ENCODE measurements at regions not wholly inside any gene's neighbourhood (a gene's known extent, or its start where the extent isn't known, plus 50 kb on each side); places are given as distances from the start of the nearest gene placed in this dataset.

GRCh38 chr3:159625594-159625993, 363.0 kb upstream of the IL12A start:
- H3K27ac Mint-ChIP-seq, result no peak overlapping the region
- ATAC-seq, result no peak
- no peak overlapping the region for H3K4me3 Mint-ChIP-seq
- peaks cover 5% of the 10 kb centered on the region for H3K9me3 Mint-ChIP-seq
- no peak for DNase-seq (ENCODE audit: low spot score)
- no peaks in the 10 kb centered on the region for H3K4me1 Mint-ChIP-seq (ENCODE audit: low read depth in 2 of 2)
- H3K36me3 Mint-ChIP-seq, result no peaks in the 10 kb centered on the region
- no peaks in the 10 kb centered on the region for H3K27me3 Mint-ChIP-seq

GRCh38 chr3:159626598-159626997, 362.0 kb upstream of the IL12A start:
- H3K27ac Mint-ChIP-seq, result no peak overlapping the region
- DNase-seq (ENCODE audit: low spot score) (no peak), ATAC-seq (no peak)
- no peak overlapping the region for H3K4me3 Mint-ChIP-seq
- no peaks in the 10 kb centered on the region for H3K27me3 Mint-ChIP-seq
- no peaks in the 10 kb centered on the region for H3K36me3 Mint-ChIP-seq
- H3K4me1 Mint-ChIP-seq (ENCODE audit: low read depth in 2 of 2), result no peaks in the 10 kb centered on the region
- H3K9me3 Mint-ChIP-seq, result peaks cover 5% of the 10 kb centered on the region

- Mint-ChIP-seq H3K4me3 (no peak overlapping the region), H3K36me3 (no peaks in the 10 kb centered on the region), H3K27ac (no peak overlapping the region), H3K4me1 (ENCODE audit: low read depth in 2 of 2) (no peaks in the 10 kb centered on the region), H3K27me3 (no peaks in the 10 kb centered on the region), H3K9me3 (peaks cover 5% of the 10 kb centered on the region)
- ATAC-seq, result no peak
- no peak for DNase-seq (ENCODE audit: low spot score)
Observed at GRCh38 chr3:159627229-159627628, 361.4 kb upstream of the IL12A start.

- no peak overlapping the region for H3K4me3 Mint-ChIP-seq
- H3K9me3 Mint-ChIP-seq, result peaks cover 5% of the 10 kb centered on the region
- DNase-seq (ENCODE audit: low spot score) (no peak), ATAC-seq (no peak)
- no peak overlapping the region for H3K27ac Mint-ChIP-seq
- H3K27me3 Mint-ChIP-seq, result no peaks in the 10 kb centered on the region
- H3K4me1 Mint-ChIP-seq (ENCODE audit: low read depth in 2 of 2), result no peaks in the 10 kb centered on the region
- no peaks in the 10 kb centered on the region for H3K36me3 Mint-ChIP-seq
Observed at GRCh38 chr3:159627634-159628033, 361.0 kb upstream of the IL12A start.

- Mint-ChIP-seq H3K4me1 (ENCODE audit: low read depth in 2 of 2) (no peaks in the 10 kb centered on the region), H3K27me3 (no peaks in the 10 kb centered on the region), H3K27ac (no peak overlapping the region), H3K4me3 (no peak overlapping the region), H3K36me3 (no peaks in the 10 kb centered on the region), H3K9me3 (peaks cover 2% of the 10 kb centered on the region)
- ATAC-seq (no peak), DNase-seq (ENCODE audit: low spot score) (no peak)
Observed at GRCh38 chr3:159629329-159630084, 359.1 kb upstream of the IL12A start.

GRCh38 chr3:159631226-159631625, 357.4 kb upstream of the IL12A start:
- no peak overlapping the region for H3K27ac Mint-ChIP-seq
- H3K4me3 Mint-ChIP-seq, result no peak overlapping the region
- no peaks in the 10 kb centered on the region for H3K36me3 Mint-ChIP-seq
- no peaks in the 10 kb centered on the region for H3K4me1 Mint-ChIP-seq (ENCODE audit: low read depth in 2 of 2)
- no peaks in the 10 kb centered on the region for H3K27me3 Mint-ChIP-seq
- no peak for DNase-seq (ENCODE audit: low spot score)
- peaks cover 6% of the 10 kb centered on the region for H3K9me3 Mint-ChIP-seq
- no peak for ATAC-seq

GRCh38 chr3:159632128-159632527, 356.5 kb upstream of the IL12A start:
- Mint-ChIP-seq H3K4me3 (no peak overlapping the region), H3K4me1 (ENCODE audit: low read depth in 2 of 2) (no peaks in the 10 kb centered on the region), H3K27ac (no peak overlapping the region), H3K9me3 (peaks cover 6% of the 10 kb centered on the region), H3K27me3 (no peaks in the 10 kb centered on the region), H3K36me3 (no peaks in the 10 kb centered on the region)
- DNase-seq (ENCODE audit: low spot score), result no peak
- ATAC-seq, result no peak

GRCh38 chr3:159632851-159633250, 355.8 kb upstream of the IL12A start:
- Mint-ChIP-seq H3K9me3 (peaks cover 6% of the 10 kb centered on the region), H3K4me1 (ENCODE audit: low read depth in 2 of 2) (no peaks in the 10 kb centered on the region), H3K36me3 (no peaks in the 10 kb centered on the region), H3K4me3 (no peak overlapping the region), H3K27ac (no peak overlapping the region), H3K27me3 (no peaks in the 10 kb centered on the region)
- no peak for DNase-seq (ENCODE audit: low spot score)
- ATAC-seq, result no peak

- Mint-ChIP-seq H3K36me3 (no peaks in the 10 kb centered on the region), H3K9me3 (peaks cover 4% of the 10 kb centered on the region)
Observed at GRCh38 chr3:159634483-159634882, 354.2 kb upstream of the IL12A start.

GRCh38 chr3:159635047-159635641, 353.5 kb upstream of the IL12A start:
- no peaks in the 10 kb centered on the region for H3K27me3 Mint-ChIP-seq
- no peaks in the 10 kb centered on the region for H3K4me1 Mint-ChIP-seq (ENCODE audit: low read depth in 2 of 2)
- no peak overlapping the region for H3K27ac Mint-ChIP-seq
- no peaks in the 10 kb centered on the region for H3K36me3 Mint-ChIP-seq
- H3K9me3 Mint-ChIP-seq, result peaks cover 4% of the 10 kb centered on the region
- ATAC-seq, result no peak
- no peak for DNase-seq (ENCODE audit: low spot score)
- H3K4me3 Mint-ChIP-seq, result no peak overlapping the region

More at GRCh38 chr3:159634483-159634882, 354.2 kb upstream of the IL12A start:
- ATAC-seq (no peak), DNase-seq (ENCODE audit: low spot score) (no peak)
- H3K4me3 Mint-ChIP-seq, result no peak overlapping the region
- H3K4me1 Mint-ChIP-seq (ENCODE audit: low read depth in 2 of 2), result no peaks in the 10 kb centered on the region
- no peak overlapping the region for H3K27ac Mint-ChIP-seq
- no peaks in the 10 kb centered on the region for H3K27me3 Mint-ChIP-seq

GRCh38 chr3:159637883-159638542, 350.6 kb upstream of the IL12A start:
- peaks cover 4% of the 10 kb centered on the region for H3K9me3 Mint-ChIP-seq
- no peak overlapping the region for H3K27ac Mint-ChIP-seq
- ATAC-seq, result no peak

GRCh38 chr3:159640225-159640624, 348.4 kb upstream of the IL12A start:
- Mint-ChIP-seq H3K36me3 (no peaks in the 10 kb centered on the region), H3K4me1 (ENCODE audit: low read depth in 2 of 2) (no peaks in the 10 kb centered on the region), H3K27ac (no peak overlapping the region), H3K27me3 (no peaks in the 10 kb centered on the region), H3K4me3 (no peak overlapping the region), H3K9me3 (peaks cover 3% of the 10 kb centered on the region)
- DNase-seq (ENCODE audit: low spot score) (no peak), ATAC-seq (no peak)

More at GRCh38 chr3:159637883-159638542, 350.6 kb upstream of the IL12A start:
- no peak for DNase-seq (ENCODE audit: low spot score)
- Mint-ChIP-seq H3K27me3 (no peaks in the 10 kb centered on the region), H3K4me1 (ENCODE audit: low read depth in 2 of 2) (no peaks in the 10 kb centered on the region), H3K36me3 (no peaks in the 10 kb centered on the region), H3K4me3 (no peak overlapping the region)

- Mint-ChIP-seq H3K4me1 (ENCODE audit: low read depth in 2 of 2) (no peaks in the 10 kb centered on the region), H3K36me3 (no peaks in the 10 kb centered on the region), H3K27ac (no peak overlapping the region), H3K27me3 (no peaks in the 10 kb centered on the region), H3K4me3 (no peak overlapping the region), H3K9me3 (peaks cover 9% of the 10 kb centered on the region)
- ATAC-seq (no peak), DNase-seq (ENCODE audit: low spot score) (no peak)
Observed at GRCh38 chr3:159643406-159643805, 345.2 kb upstream of the IL12A start.

- H3K4me3 Mint-ChIP-seq, result no peak overlapping the region
- no peaks in the 10 kb centered on the region for H3K4me1 Mint-ChIP-seq (ENCODE audit: low read depth in 2 of 2)
- no peak overlapping the region for H3K27ac Mint-ChIP-seq
- ATAC-seq (no peak), DNase-seq (ENCODE audit: low spot score) (no peak)
- no peaks in the 10 kb centered on the region for H3K27me3 Mint-ChIP-seq
- peaks cover 9% of the 10 kb centered on the region for H3K9me3 Mint-ChIP-seq
- no peaks in the 10 kb centered on the region for H3K36me3 Mint-ChIP-seq
Observed at GRCh38 chr3:159645874-159646273, 342.8 kb upstream of the IL12A start.
